HEK293 (cell line): ENCODE measurements at regions not wholly inside any gene's neighbourhood (a gene's known extent, or its start where the extent isn't known, plus 50 kb on each side); places are given as distances from the start of the nearest gene placed in this dataset.

Experiments used
- CTCF ChIA-PET: fragments of 350-600 bp; formaldehyde crosslinking; extraction: SDS; loops from one replicate; lab custom pipeline; 2021; ENCODE audit warnings: antibody characterized with exemption; lab: Yijun Ruan, JAX
- POLR2A ChIA-PET: fragments of 300-600 bp; formaldehyde crosslinking; extraction: SDS; loops from one replicate; lab custom pipeline; 2020; ENCODE audit warnings: antibody characterized with exemption, inconsistent platforms; lab: Yijun Ruan, JAX
- H3K27ac ChIP-seq: fragments of 200-500 bp; sonication (Bioruptor generic); 2 replicates; pipeline ENCODE4 v1.5.1; 2014; ENCODE audit warnings: low read depth, low read length, control low read depth, inconsistent platforms; ENCODE audit errors: extremely low read depth
- H3K36me3 ChIP-seq, 2 experiments: fragments of 200-500 bp in 1 of 2; sonication (Bioruptor generic) in 1 of 2; 1 replicate in 1 of 2; 2 replicates in 1 of 2; pipeline ENCODE4 v1.5.1; 2014 to 2017; ENCODE audit warnings: inconsistent platforms in 2 of 2, low read length in 2 of 2; ENCODE audit not compliant: control insufficient read depth in 2 of 2, insufficient read depth in 1 of 2
- H3K4me1 ChIP-seq: fragments of 200-500 bp; sonication (Bioruptor generic); 2 replicates; pipeline ENCODE4 v1.5.1; 2014; ENCODE audit warnings: mild to moderate bottlenecking, low read length, inconsistent platforms; ENCODE audit not compliant: control insufficient read depth, insufficient read depth
- H3K4me3 ChIP-seq: 2 replicates; pipeline ENCODE4 v1.5.1; 2011; ENCODE audit warnings: low read depth, mild to moderate bottlenecking, control low read depth, low read length, moderate library complexity
- H3K9me3 ChIP-seq: fragments of 200-500 bp; sonication (Bioruptor generic); 2 replicates; pipeline ENCODE4 v1.5.1; 2014; ENCODE audit warnings: low read depth, low read length, inconsistent platforms; ENCODE audit not compliant: control insufficient read depth, insufficient read depth
- GLI2 ChIP-seq: fragments of 450-650 bp; formaldehyde crosslinking; IDR thresholded peaks from 2 replicates; pipeline ENCODE4; 2017; ENCODE audit warnings: missing biosample characterization, missing genetic modification characterization, low read depth, borderline replicate concordance
- GLI4 ChIP-seq: fragments of 450-650 bp; formaldehyde crosslinking; IDR thresholded peaks from 2 replicates; pipeline ENCODE4 v1.5.1; 2016; ENCODE audit warnings: missing biosample characterization, missing genetic modification characterization
- KLF9 ChIP-seq: fragments of 450-650 bp; formaldehyde crosslinking; IDR thresholded peaks from 2 replicates; pipeline ENCODE4 v1.5.1; 2016; ENCODE audit warnings: missing biosample characterization, missing genetic modification characterization, low read depth
- MEIS1 ChIP-seq: sonication (generic); formaldehyde crosslinking; IDR thresholded peaks from 2 replicates; pipeline ENCODE4 v1.8.1; 2022; ENCODE audit warnings: missing genetic modification reagents, mild to moderate bottlenecking, borderline replicate concordance
- OSR2 ChIP-seq: fragments of 450-650 bp; formaldehyde crosslinking; IDR thresholded peaks from 2 replicates; pipeline ENCODE4 v1.5.1; 2016; ENCODE audit warnings: missing biosample characterization, missing genetic modification characterization
- SP2 ChIP-seq: fragments of 450-650 bp; formaldehyde crosslinking; IDR thresholded peaks from 2 replicates; pipeline ENCODE4 v1.5.1; 2016; ENCODE audit warnings: missing biosample characterization, missing genetic modification characterization
- SP3 ChIP-seq: fragments of 450-650 bp; formaldehyde crosslinking; IDR thresholded peaks from 2 replicates; pipeline ENCODE4 v1.5.1; 2016; ENCODE audit warnings: missing biosample characterization, missing genetic modification characterization
- SP7 ChIP-seq: fragments of 450-650 bp; formaldehyde crosslinking; IDR thresholded peaks from 2 replicates; pipeline ENCODE4 v1.5.1; 2016; ENCODE audit warnings: missing biosample characterization, missing genetic modification characterization
- ZBTB10 ChIP-seq: fragments of 450-650 bp; formaldehyde crosslinking; IDR thresholded peaks from 2 replicates; pipeline ENCODE4 v1.5.1; 2016; ENCODE audit warnings: missing biosample characterization, missing genetic modification characterization
- ZBTB20 ChIP-seq: fragments of 450-650 bp; formaldehyde crosslinking; IDR thresholded peaks from 2 replicates; pipeline ENCODE4 v1.5.1; 2016; ENCODE audit warnings: missing biosample characterization, missing genetic modification characterization
- ZNF112 ChIP-seq: fragments of 450-650 bp; formaldehyde crosslinking; IDR thresholded peaks from 2 replicates; pipeline ENCODE4 v1.5.0; 2017; ENCODE audit warnings: missing biosample characterization, missing genetic modification characterization
- ZNF140 ChIP-seq: fragments of 450-650 bp; formaldehyde crosslinking; IDR thresholded peaks from 2 replicates; pipeline ENCODE4 v1.5.1; 2016; ENCODE audit warnings: missing biosample characterization, missing genetic modification characterization
- ZNF223 ChIP-seq: fragments of 450-650 bp; formaldehyde crosslinking; IDR thresholded peaks from 2 replicates; pipeline ENCODE4 v1.5.1; 2016; ENCODE audit warnings: missing biosample characterization, missing genetic modification characterization
- ZNF23 ChIP-seq: fragments of 450-650 bp; formaldehyde crosslinking; IDR thresholded peaks from 2 replicates; pipeline ENCODE4 v1.5.1; 2016; ENCODE audit warnings: missing biosample characterization, missing genetic modification characterization, borderline replicate concordance
- ZNF324 ChIP-seq: fragments of 450-650 bp; formaldehyde crosslinking; IDR thresholded peaks from 2 replicates; pipeline ENCODE4 v1.5.1; 2016; ENCODE audit warnings: missing biosample characterization, missing genetic modification characterization
- ZNF423 ChIP-seq: fragments of 450-650 bp; formaldehyde crosslinking; IDR thresholded peaks from 2 replicates; pipeline ENCODE4 v1.5.1; 2016; ENCODE audit warnings: missing biosample characterization, missing genetic modification characterization
- ZNF433 ChIP-seq: fragments of 450-650 bp; formaldehyde crosslinking; IDR thresholded peaks from 2 replicates; pipeline ENCODE4 v1.5.1; 2016; ENCODE audit warnings: missing biosample characterization, missing genetic modification characterization, low read depth
- ZNF560 ChIP-seq: fragments of 450-650 bp; formaldehyde crosslinking; IDR thresholded peaks from 2 replicates; pipeline ENCODE4 v1.5.1; 2017; ENCODE audit warnings: missing biosample characterization, missing genetic modification characterization, borderline replicate concordance
- ZNF600 ChIP-seq: fragments of 450-650 bp; formaldehyde crosslinking; IDR thresholded peaks from 2 replicates; pipeline ENCODE4 v1.5.1; 2016; ENCODE audit warnings: missing biosample characterization, missing genetic modification characterization
- ZNF610 ChIP-seq: fragments of 450-650 bp; formaldehyde crosslinking; IDR thresholded peaks from 2 replicates; pipeline ENCODE4 v1.5.1; 2016; ENCODE audit warnings: missing biosample characterization, missing genetic modification characterization, borderline replicate concordance
- ZNF629 ChIP-seq: fragments of 450-650 bp; formaldehyde crosslinking; IDR thresholded peaks from 2 replicates; pipeline ENCODE4 v1.5.1; 2017; ENCODE audit warnings: missing biosample characterization, missing genetic modification characterization
- ZNF645 ChIP-seq: fragments of 450-650 bp; formaldehyde crosslinking; IDR thresholded peaks from 2 replicates; pipeline ENCODE4; 2016; ENCODE audit warnings: missing biosample characterization, missing genetic modification characterization
- ZNF660 ChIP-seq: fragments of 450-650 bp; IDR thresholded peaks from 2 replicates; pipeline ENCODE4 v1.5.1; 2018; ENCODE audit warnings: missing biosample characterization, mild to moderate bottlenecking, missing genetic modification characterization
- ZNF830 ChIP-seq: fragments of 450-650 bp; IDR thresholded peaks from 2 replicates; pipeline ENCODE4 v1.5.0; 2018; ENCODE audit warnings: missing biosample characterization, missing genetic modification characterization, low read depth, mild to moderate bottlenecking, moderate library complexity
- ZSCAN16 ChIP-seq: fragments of 450-650 bp; formaldehyde crosslinking; IDR thresholded peaks from 2 replicates; pipeline ENCODE4 v1.5.1; 2016; ENCODE audit warnings: missing biosample characterization, missing genetic modification characterization
- TF ChIP-seq, protein P1 (sequence below): fragments of 450-650 bp; formaldehyde crosslinking; IDR thresholded peaks from 2 replicates; pipeline ENCODE4 v1.5.1; 2016; ENCODE audit warnings: missing biosample characterization, missing genetic modification characterization
- TF ChIP-seq, protein P2 (sequence below): fragments of 450-650 bp; formaldehyde crosslinking; IDR thresholded peaks from 2 replicates; pipeline ENCODE4 v1.5.1; 2016; ENCODE audit warnings: missing biosample characterization, missing genetic modification characterization
- TF ChIP-seq, protein P3 (sequence below): fragments of 450-650 bp; formaldehyde crosslinking; IDR thresholded peaks from 2 replicates; pipeline ENCODE4 v1.5.1; 2016; ENCODE audit warnings: missing biosample characterization, missing genetic modification characterization

DNA sequence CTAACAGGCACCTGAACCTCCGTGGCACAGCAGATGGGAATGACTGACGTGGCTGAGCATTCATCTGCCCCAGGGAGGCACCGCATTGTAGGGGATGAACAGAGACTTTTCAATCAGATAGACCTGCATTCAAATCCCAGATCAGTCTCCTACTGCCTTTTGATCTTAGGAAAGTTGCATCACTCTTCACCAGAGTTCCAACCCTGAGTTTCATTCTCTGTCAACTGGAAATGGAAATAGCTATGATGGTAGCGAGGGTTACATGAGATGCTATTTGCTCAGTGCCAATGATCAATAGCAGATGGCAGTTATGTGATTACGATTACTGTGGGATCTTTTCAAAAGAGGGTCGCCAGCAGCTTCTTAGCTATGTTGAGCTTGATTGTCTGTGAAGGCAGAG, 189.3 kb upstream of the RFC3 start:
- Histone ChIP-seq H3K27ac (no peak overlapping the region), H3K4me1 (no peaks in the 10 kb centered on the region), H3K9me3 (no peaks in the 10 kb centered on the region), H3K36me3 (no peaks in the 10 kb centered on the region), H3K4me3 (no peak overlapping the region)
- TF ChIP-seq SP3 (tag by site-specific recombination): no peak
- TF ChIP-seq ZNF223 (tag by site-specific recombination): no peak
- TF ChIP-seq, protein P1, sequence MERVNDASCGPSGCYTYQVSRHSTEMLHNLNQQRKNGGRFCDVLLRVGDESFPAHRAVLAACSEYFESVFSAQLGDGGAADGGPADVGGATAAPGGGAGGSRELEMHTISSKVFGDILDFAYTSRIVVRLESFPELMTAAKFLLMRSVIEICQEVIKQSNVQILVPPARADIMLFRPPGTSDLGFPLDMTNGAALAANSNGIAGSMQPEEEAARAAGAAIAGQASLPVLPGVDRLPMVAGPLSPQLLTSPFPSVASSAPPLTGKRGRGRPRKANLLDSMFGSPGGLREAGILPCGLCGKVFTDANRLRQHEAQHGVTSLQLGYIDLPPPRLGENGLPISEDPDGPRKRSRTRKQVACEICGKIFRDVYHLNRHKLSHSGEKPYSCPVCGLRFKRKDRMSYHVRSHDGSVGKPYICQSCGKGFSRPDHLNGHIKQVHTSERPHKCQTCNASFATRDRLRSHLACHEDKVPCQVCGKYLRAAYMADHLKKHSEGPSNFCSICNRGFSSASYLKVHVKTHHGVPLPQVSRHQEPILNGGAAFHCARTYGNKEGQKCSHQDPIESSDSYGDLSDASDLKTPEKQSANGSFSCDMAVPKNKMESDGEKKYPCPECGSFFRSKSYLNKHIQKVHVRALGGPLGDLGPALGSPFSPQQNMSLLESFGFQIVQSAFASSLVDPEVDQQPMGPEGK (tag by site-specific recombination): no peak
- TF ChIP-seq ZNF629: no peak
- no peak for TF ChIP-seq ZNF324 (tag by site-specific recombination)
- no peak for TF ChIP-seq ZNF112 (tag by site-specific recombination)
- TF ChIP-seq ZNF610 (tag by site-specific recombination): no peak
- TF ChIP-seq, protein P2, sequence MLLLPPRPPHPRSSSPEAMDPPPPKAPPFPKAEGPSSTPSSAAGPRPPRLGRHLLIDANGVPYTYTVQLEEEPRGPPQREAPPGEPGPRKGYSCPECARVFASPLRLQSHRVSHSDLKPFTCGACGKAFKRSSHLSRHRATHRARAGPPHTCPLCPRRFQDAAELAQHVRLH (tag by site-specific recombination): no peak
- no peak for TF ChIP-seq ZNF600 (tag by site-specific recombination)
- TF ChIP-seq ZBTB10: no peak
- TF ChIP-seq MEIS1 (CRISPR knock-in tag): no peak
- TF ChIP-seq ZNF645: no peak
- TF ChIP-seq ZNF23 (tag by site-specific recombination): no peak
- no peak for TF ChIP-seq ZBTB20 (tag by site-specific recombination)
- no peak for TF ChIP-seq GLI2 (tag by site-specific recombination)
- no peak for TF ChIP-seq ZNF140 (tag by site-specific recombination)
- CTCF ChIA-PET: interaction anchor here (0.6 kb wide), 1 partner anchor 1049 kb away, joined by 3 read pairs; no protein-coding TSS in a partner anchor
- POLR2A ChIA-PET: no interaction called here

DNA sequence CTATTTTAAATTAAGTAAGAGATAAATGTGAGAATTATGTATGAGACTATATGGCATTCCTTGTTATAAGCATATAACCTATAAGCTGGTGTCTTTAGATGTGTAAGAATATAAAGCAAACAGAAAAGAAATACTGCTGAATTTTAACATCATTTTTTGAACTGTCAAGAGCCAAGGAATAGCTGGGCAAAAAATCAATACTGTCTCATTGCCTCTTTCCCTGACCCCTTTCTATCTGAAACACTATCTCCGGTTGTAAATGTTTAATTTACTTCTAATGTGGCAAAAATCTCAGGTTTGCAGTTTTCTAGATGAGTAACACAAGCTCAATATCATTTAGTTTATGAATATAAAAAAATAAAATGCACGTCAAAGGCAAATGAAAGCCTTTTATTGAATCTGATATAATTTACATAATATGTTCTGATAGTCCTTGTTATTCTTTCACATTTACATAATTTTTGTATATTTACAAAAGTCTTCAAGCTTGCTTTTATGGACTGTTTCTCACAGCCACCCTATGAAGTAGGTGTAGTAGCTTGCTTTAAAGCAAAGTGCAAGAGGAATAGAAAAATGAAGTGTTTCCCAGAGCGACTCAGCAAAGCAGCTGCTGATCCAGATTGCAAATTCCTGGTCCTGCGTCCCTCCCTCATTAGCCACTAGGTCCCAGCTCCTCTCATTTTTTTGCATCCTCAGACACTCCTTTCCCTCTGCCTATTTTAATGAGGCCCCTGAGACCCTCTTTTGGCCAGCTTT, 188.2 kb upstream of the RFC3 start:
- H3K27ac ChIP-seq: no peak overlapping the region
- ChIA-PET POLR2A (no interaction called here), CTCF (no interaction called here)
- H3K4me1 ChIP-seq: no peaks in the 10 kb centered on the region
- H3K9me3 ChIP-seq: no peaks in the 10 kb centered on the region
- H3K4me3 ChIP-seq: no peak overlapping the region
- no peak for TF ChIP-seq SP7 (tag by site-specific recombination)
- no peak for TF ChIP-seq GLI4 (tag by site-specific recombination)
- no peak for TF ChIP-seq SP2 (tag by site-specific recombination)
- TF ChIP-seq ZNF433 (tag by site-specific recombination): no peak
- no peak for TF ChIP-seq ZNF560
- TF ChIP-seq, protein P3, sequence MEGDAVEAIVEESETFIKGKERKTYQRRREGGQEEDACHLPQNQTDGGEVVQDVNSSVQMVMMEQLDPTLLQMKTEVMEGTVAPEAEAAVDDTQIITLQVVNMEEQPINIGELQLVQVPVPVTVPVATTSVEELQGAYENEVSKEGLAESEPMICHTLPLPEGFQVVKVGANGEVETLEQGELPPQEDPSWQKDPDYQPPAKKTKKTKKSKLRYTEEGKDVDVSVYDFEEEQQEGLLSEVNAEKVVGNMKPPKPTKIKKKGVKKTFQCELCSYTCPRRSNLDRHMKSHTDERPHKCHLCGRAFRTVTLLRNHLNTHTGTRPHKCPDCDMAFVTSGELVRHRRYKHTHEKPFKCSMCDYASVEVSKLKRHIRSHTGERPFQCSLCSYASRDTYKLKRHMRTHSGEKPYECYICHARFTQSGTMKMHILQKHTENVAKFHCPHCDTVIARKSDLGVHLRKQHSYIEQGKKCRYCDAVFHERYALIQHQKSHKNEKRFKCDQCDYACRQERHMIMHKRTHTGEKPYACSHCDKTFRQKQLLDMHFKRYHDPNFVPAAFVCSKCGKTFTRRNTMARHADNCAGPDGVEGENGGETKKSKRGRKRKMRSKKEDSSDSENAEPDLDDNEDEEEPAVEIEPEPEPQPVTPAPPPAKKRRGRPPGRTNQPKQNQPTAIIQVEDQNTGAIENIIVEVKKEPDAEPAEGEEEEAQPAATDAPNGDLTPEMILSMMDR: no peak
- TF ChIP-seq KLF9 (tag by site-specific recombination): no peak
- TF ChIP-seq ZNF660 (tag by site-specific recombination): no peak
- TF ChIP-seq ZSCAN16 (tag by site-specific recombination): no peak
- no peak for TF ChIP-seq ZNF423
- TF ChIP-seq ZNF830 (tag by site-specific recombination): no peak
- TF ChIP-seq OSR2: no peak
- H3K36me3 ChIP-seq: no peaks in the 10 kb centered on the region
